ENCODE measurements at regions not wholly inside any gene's neighbourhood (a gene's known extent, or its start where the extent isn't known, plus 50 kb on each side); places are given as distances from the start of the nearest gene placed in this dataset.

DNA sequence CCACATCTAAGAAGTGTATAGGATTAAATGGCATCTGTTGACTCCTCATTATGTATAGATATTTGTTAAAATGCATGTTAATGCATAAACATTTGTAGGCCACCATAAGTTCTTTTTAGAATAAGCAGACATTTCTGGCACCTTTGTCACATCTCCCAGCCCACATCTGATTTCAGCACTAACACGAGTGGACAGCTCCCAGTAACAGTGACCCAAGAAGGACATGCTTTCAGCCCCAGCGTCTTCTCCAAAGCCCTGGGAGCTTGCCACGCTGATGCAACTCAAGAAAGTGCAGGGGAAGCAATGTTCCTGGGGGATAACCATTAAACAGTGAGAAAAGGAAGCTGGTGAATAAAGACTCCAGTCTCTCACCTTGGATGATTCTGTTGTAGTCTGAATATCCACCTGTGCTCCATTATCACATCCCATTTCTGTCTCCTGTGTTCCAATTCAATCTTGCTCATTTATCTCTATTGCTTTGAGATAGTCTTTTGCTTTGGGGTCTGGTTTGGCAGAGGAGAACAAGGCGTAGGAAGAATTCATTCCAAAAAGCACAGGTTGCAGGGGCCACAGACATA lies 182.6 kb upstream of the THSD7B start:
- no peak for FAIRE-seq
- TF ChIP-seq, protein P1, sequence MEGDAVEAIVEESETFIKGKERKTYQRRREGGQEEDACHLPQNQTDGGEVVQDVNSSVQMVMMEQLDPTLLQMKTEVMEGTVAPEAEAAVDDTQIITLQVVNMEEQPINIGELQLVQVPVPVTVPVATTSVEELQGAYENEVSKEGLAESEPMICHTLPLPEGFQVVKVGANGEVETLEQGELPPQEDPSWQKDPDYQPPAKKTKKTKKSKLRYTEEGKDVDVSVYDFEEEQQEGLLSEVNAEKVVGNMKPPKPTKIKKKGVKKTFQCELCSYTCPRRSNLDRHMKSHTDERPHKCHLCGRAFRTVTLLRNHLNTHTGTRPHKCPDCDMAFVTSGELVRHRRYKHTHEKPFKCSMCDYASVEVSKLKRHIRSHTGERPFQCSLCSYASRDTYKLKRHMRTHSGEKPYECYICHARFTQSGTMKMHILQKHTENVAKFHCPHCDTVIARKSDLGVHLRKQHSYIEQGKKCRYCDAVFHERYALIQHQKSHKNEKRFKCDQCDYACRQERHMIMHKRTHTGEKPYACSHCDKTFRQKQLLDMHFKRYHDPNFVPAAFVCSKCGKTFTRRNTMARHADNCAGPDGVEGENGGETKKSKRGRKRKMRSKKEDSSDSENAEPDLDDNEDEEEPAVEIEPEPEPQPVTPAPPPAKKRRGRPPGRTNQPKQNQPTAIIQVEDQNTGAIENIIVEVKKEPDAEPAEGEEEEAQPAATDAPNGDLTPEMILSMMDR (IDR thresholded peaks at IDR 0.05; ENCODE audit: insufficient read depth, missing control alignments), result no peak
- no peak for DNase-seq (ENCODE audit: insufficient read length, low spot score)

DNA sequence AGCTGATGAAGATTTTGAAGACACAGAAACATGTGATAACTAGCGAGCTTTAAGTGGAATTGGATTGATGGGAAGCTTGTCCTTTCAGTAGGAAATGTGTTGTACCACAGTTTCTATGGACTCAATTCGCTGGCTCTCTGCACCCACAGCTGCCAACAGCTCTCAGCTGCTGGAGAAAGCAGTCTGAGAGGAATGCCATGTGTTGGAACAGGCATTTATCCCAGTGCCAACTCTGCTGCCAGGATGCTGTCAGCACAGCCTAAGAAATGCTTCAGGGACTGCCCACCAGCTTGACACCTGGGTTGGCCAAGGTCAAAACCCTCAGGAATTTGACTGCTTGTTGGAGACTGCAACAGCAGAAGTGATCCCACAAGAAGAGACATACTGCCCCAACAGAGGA lies 193.0 kb upstream of the THSD7B start:
- TF ChIP-seq, protein P1 (IDR thresholded peaks at IDR 0.05; ENCODE audit: insufficient read depth, missing control alignments), result no peak
- DNase-seq (ENCODE audit: insufficient read length, low spot score) (no peak), FAIRE-seq (no peak)

DNA sequence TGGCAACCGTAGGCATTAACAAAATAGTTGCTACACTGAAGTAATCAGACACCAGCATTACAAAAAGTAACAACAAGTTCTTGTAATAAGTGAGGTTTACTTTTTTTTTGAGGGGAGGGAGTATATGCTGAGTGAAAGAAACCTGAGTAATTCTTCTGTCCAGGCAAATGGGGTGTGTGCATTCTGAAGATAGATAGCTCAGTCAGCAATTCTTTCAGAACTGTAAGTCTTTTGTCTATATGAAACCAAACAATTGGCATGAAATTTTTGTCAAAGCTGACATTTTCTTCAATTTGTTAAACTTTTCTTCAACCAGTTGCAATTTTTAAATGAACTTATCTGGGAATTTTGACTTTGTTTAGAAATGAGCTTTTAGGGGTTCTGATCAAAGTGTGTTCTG lies 208.1 kb upstream of the THSD7B start:
- FAIRE-seq, result no peak
- no peak for DNase-seq (ENCODE audit: insufficient read length, low spot score)
- TF ChIP-seq, protein P1 (IDR thresholded peaks at IDR 0.05; ENCODE audit: insufficient read depth, missing control alignments), result no peak

DNA sequence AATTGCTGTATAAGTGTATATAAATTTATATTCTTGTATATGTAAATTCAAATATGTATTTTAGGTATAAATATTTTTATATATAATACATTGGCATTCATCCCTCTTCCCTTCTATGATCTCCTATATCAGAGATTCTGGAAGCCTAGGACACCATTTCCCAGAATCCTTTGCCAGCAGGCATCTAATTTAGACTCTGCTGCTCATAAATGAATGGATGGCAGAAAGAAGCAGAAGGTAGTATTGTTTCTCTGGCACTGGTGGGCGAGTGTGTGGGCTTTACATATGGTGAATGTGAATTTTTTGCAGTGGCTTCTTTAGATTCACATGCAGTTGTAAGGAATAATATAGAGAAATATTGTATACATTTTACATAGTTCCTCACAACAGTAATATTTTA lies 215.2 kb upstream of the THSD7B start:
- no peak for FAIRE-seq
- TF ChIP-seq, protein P1 (IDR thresholded peaks at IDR 0.05; ENCODE audit: insufficient read depth, missing control alignments), result no peak
- no peak for DNase-seq (ENCODE audit: insufficient read length, low spot score)

DNA sequence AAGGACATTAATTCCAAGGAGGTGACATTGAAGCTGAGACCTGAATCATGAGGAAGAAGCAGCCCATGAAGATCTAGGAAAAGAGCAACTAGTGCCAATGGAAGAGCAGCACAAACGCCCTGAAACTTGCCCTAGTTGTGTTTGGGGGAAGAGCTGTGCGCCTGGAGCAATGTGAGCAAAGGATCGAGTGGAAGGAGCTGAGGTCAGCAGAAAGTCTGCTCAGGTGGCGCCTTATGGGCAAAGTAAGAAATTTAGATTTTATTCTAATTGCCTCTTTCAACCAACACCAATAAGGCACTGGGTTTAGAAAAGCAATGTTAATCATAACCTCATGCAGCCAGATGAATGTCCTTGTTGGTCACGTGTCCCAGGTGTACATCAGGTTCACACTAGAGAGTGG lies 226.0 kb upstream of the THSD7B start:
- FAIRE-seq (no peak), DNase-seq (ENCODE audit: insufficient read length, low spot score) (no peak)
- TF ChIP-seq, protein P1 (IDR thresholded peaks at IDR 0.05; ENCODE audit: insufficient read depth, missing control alignments), result no peak

DNA sequence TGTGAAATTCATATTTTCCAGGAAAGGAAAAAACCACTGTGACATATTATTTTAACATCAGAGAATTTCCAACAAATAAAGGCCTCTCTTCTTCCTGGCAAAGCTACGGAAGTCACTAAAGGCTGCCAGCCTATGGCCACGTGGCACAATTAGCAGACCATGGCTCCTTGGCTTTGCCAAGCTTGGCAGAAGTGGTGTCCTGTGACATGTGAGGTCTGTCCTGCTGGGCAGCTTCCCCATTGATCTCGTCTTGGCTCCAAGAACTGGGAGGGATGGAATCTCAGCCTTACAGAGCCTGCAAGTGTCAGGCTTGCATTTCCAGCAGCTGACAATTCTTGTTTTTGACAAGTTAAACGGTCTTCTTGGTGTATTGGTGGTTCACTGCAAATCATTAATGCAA lies 226.9 kb upstream of the THSD7B start:
- TF ChIP-seq, protein P1 (IDR thresholded peaks at IDR 0.05; ENCODE audit: insufficient read depth, missing control alignments), result no peak
- no peak for FAIRE-seq
- no peak for DNase-seq (ENCODE audit: insufficient read length, low spot score)

DNA sequence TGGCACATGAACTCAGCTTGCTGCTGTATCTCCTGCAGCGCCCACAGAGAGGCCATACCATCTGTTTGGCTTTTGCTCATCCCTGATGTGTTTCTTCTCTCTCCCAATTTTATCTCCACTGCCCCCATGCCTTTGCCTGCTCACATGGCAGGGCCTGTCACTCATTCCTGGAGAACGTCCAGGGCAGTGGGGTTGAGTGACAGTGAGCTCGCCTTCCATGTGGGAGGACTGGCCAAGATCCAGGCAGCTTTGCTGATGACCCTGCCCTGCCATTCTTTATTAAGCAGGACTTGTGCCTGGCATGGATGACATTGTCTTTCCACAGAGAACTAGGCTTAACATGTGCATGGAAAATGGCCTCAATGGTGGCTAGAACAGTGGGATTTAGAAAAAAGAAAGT lies 230.5 kb upstream of the THSD7B start:
- no peak for DNase-seq (ENCODE audit: insufficient read length, low spot score)
- TF ChIP-seq, protein P1 (IDR thresholded peaks at IDR 0.05; ENCODE audit: insufficient read depth, missing control alignments), result no peak
- FAIRE-seq, result no peak
